ENCODE measurements at regions not wholly inside any gene's neighbourhood (a gene's known extent, or its start where the extent isn't known, plus 50 kb on each side); places are given as distances from the start of the nearest gene placed in this dataset.
"Not testable (repeated sequence)": the region's sequence is repeated elsewhere in the genome, so short reads cannot be mapped to it uniquely, and the experiment has no call there.

GRCh38 chrX:9369802-9370291 lies 95.0 kb upstream of the TBL1X start:
- DNase-seq (ENCODE audit: low read depth): no peak
- TF ChIP-seq, protein P1, sequence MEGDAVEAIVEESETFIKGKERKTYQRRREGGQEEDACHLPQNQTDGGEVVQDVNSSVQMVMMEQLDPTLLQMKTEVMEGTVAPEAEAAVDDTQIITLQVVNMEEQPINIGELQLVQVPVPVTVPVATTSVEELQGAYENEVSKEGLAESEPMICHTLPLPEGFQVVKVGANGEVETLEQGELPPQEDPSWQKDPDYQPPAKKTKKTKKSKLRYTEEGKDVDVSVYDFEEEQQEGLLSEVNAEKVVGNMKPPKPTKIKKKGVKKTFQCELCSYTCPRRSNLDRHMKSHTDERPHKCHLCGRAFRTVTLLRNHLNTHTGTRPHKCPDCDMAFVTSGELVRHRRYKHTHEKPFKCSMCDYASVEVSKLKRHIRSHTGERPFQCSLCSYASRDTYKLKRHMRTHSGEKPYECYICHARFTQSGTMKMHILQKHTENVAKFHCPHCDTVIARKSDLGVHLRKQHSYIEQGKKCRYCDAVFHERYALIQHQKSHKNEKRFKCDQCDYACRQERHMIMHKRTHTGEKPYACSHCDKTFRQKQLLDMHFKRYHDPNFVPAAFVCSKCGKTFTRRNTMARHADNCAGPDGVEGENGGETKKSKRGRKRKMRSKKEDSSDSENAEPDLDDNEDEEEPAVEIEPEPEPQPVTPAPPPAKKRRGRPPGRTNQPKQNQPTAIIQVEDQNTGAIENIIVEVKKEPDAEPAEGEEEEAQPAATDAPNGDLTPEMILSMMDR (IDR thresholded peaks at IDR 0.05; ENCODE audit: insufficient read depth, low read depth, low read length): no peak

GRCh38 chrX:9370893-9371292 lies 94.0 kb upstream of the TBL1X start:
- H3K4me3 ChIP-seq (ENCODE audit: low read depth, low read length): no peak overlapping the region
- TF ChIP-seq, protein P1 (IDR thresholded peaks at IDR 0.05; ENCODE audit: insufficient read depth, low read depth, low read length): no peak
- DNase-seq (ENCODE audit: low read depth): no peak

More at GRCh38 chrX:9369802-9370291, 95.0 kb upstream of the TBL1X start:
- no peak overlapping the region for H3K4me3 ChIP-seq (ENCODE audit: low read depth, low read length)

DNA sequence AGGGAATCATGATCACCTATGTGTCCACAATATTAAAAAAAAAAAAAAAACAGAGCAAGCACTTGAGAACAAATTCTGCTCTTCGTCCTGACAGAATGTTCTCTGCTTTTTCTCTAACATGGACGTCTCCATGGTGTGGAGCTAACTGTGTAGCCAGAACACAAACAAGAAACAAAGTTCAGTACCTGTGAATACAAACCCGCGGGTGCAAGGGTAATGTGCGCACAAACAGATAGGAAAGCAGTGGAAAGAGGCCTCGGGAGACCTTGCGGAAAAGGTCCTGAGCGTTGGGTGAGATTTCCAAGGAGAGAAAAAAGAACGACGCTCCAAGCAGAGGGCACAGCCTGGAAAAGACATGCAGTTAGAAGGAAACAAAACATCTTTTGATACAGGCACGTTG lies 92.0 kb upstream of the TBL1X start:
- no peak overlapping the region for H3K4me3 ChIP-seq (ENCODE audit: low read depth, low read length)
- TF ChIP-seq, protein P1 (IDR thresholded peaks at IDR 0.05; ENCODE audit: insufficient read depth, low read depth, low read length): no peak
- DNase-seq (ENCODE audit: low read depth): no peak

DNA sequence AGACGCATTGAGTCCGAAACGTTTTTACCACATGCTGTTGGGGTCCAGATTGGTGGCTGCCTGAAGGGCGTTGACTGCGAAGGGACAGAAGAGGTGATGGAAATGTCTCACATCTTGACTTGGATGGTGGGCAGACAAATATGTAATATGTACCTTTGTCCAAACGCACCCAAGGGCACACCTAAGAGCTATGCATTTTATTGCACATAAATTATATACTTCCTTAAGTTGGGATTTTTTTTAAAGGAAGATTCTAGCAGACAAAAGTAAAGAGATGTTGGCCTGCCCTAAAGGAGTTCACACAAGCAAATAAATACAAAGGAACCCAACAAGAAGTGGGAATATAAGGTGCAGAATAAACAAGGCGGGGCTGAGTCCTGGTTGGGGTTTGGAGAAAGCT lies 91.1 kb upstream of the TBL1X start:
- TF ChIP-seq, protein P1 (IDR thresholded peaks at IDR 0.05; ENCODE audit: insufficient read depth, low read depth, low read length): no peak
- no peak overlapping the region for H3K4me3 ChIP-seq (ENCODE audit: low read depth, low read length)
- no peak for DNase-seq (ENCODE audit: low read depth)

DNA sequence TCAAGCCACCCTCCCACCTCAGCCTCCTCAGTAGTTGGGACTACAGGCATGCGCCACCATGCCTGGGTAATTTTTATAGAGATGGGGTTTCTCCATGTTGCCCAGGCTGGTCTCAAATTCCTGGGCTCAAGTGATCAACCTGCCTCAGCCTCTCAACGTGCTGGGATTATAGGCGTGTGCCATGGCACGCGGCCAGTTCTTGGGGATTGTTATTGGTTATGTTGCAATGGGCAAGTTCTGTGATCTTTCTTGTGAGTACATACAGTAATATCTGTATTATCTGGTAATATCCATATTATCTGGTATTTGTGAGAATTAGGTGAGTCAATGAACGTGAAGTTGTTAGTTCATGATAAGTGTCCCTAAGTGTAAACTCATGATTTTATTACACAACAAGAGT lies 90.3 kb upstream of the TBL1X start:
- peak; percentile 20 for DNase-seq (ENCODE audit: low read depth)
- no peak overlapping the region for H3K4me3 ChIP-seq (ENCODE audit: low read depth, low read length)
- TF ChIP-seq, protein P1 (IDR thresholded peaks at IDR 0.05; ENCODE audit: insufficient read depth, low read depth, low read length): no peak

DNA sequence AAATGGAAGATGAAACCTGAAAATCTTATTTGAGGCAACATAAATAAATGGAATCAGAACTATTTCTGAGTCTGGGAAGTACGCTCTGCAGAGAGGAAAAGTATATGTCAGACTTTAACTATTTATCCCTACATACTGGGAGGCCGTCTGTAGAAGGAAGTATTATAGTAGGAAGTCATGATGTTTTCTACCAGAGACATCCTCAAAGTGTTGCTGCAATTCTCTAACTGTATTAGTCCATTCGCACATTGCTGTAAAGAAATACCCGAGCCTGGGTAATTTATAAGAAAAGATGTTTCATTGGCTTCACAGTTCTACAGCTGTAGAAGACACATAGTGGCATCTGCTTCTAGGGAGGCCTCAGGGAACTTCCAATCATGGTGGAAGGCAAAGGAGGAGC lies 88.7 kb upstream of the TBL1X start:
- DNase-seq (ENCODE audit: low read depth): no peak
- TF ChIP-seq, protein P1 (IDR thresholded peaks at IDR 0.05; ENCODE audit: insufficient read depth, low read depth, low read length): no peak
- H3K4me3 ChIP-seq (ENCODE audit: low read depth, low read length): no peak overlapping the region

- not testable (repeated sequence) for DNase-seq (ENCODE audit: low read depth); H3K4me3 ChIP-seq (ENCODE audit: low read depth, low read length)
These were observed 87.6 kb upstream of the TBL1X start for GRCh38 chrX:9377216-9377615.
